ENCODE measurements at regions not wholly inside any gene's neighbourhood (a gene's known extent, or its start where the extent isn't known, plus 50 kb on each side); places are given as distances from the start of the nearest gene placed in this dataset.

DNA sequence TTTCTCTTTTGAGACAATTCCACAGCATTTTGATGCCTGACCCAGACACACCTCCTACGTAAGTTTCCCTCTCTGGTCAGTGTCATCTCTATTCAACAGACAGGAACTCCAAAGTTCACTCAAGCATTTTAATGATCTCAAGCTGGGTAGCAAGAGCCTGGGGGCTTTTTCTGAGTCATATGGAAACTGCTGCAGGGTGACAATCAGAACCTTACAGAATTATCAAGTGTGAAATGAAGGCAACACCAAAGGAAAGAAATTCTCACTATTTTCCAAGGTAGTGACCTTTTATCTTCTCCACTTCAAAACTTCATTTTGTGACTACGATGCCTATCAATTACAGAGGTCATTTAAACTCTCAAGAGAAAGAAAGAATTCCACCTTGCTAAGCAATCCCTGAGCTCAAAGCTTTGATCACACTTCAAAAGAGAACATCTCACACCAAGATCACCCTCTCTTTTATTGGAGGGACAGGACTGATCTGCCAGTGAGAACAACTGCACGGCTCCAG lies 229.0 kb upstream of the ZC3H12C start:
- Histone ChIP-seq H3K27me3 (no peaks in the 10 kb centered on the region), H3K9me3 (no peaks in the 10 kb centered on the region), H3K36me3 (no peaks in the 10 kb centered on the region), H3K27ac (replicated peaks in 1 of 4) (no peak overlapping the region), H3K4me1 (peaks cover 0 to 9% (median 3%) of the 10 kb centered on the region in 4 donors), H3K4me3 (no peak overlapping the region)
- intact Hi-C loops (cut with DNase I) = no loop called here
- TF ChIP-seq POLR2AphosphoS5 (IDR thresholded peaks at IDR 0.05) (no peak), POLR2A (IDR thresholded peaks at IDR 0.05; ENCODE audit: low read depth) (no peak), EP300 (IDR thresholded peaks at IDR 0.05) (no peak)
- TF ChIP-seq, protein P1, sequence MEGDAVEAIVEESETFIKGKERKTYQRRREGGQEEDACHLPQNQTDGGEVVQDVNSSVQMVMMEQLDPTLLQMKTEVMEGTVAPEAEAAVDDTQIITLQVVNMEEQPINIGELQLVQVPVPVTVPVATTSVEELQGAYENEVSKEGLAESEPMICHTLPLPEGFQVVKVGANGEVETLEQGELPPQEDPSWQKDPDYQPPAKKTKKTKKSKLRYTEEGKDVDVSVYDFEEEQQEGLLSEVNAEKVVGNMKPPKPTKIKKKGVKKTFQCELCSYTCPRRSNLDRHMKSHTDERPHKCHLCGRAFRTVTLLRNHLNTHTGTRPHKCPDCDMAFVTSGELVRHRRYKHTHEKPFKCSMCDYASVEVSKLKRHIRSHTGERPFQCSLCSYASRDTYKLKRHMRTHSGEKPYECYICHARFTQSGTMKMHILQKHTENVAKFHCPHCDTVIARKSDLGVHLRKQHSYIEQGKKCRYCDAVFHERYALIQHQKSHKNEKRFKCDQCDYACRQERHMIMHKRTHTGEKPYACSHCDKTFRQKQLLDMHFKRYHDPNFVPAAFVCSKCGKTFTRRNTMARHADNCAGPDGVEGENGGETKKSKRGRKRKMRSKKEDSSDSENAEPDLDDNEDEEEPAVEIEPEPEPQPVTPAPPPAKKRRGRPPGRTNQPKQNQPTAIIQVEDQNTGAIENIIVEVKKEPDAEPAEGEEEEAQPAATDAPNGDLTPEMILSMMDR (IDR thresholded peaks at IDR 0.05) = no peak
- no peak for DNase-seq (ENCODE audit: extremely low spot score)
- 91% methylated on average over 3 of the region's 3 CpGs for WGBS

DNA sequence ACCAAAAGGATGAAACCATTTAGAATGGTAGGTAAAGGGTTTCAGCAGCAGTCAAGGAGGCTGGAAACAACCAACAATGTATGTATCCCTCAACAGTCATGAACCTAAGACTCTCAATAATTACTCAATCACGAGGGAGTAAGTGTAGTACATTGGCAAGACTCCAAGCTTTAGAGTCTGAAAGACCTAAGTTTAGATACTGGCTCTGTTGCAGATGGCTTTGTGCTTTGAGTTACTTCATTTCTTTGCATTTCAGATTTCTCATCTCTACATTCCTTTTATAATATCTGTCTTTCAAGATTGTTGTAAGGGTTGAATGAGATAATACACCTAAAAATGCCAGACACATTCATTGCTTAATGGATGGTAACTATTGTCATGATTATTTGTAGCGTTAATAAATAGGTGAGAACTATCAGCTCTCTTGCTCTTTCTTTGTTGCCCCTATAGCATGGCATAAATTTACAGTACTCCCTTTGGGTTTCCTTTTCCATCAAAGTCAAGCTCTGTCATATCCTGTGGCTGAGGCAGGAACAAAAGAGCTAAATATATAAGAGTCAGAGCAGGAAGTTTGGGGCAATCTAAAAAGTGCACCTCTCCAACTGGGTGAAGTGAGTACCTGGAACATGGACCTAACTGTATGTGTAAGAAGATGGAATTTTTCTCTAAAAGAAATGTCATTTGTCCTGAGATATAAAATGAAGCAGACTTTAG lies 228.2 kb upstream of the ZC3H12C start:
- 52% methylated on average over 2 of the region's 2 CpGs for WGBS

DNA sequence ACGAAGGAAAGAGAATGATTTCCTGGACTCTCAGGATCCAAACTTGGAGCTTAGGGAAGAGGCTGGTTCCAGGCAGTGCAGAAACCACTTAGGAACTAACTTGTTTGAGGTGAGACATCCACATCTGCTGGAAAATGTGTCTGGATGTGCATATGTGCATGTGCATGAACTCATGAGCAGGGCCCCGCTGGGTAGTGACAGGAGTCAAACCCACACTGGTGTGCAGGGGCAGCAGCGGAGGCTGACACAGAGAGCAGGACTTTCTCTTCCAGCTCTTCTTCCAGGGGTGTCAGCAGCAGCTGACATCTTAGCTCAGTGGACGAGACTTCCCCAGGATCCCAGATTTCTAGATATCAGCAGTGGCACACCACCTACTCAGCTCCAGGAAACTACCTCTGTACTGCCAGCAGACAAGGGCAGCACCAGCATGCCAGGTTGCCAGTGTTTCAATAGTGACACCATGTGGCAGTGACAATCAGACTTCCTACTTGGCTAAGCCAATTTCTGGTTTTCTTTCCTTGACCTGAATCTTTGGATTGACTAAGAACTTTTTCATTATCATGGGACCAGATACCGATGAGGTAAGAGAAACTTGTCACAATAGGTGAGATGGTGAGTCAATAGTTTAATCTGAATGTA lies 227.5 kb upstream of the ZC3H12C start:
- H3K4me3 ChIP-seq = no peak overlapping the region
- TF ChIP-seq, protein P1 (IDR thresholded peaks at IDR 0.05) = no peak
- no peak for TF ChIP-seq POLR2A (IDR thresholded peaks at IDR 0.05; ENCODE audit: low read depth)
- TF ChIP-seq POLR2AphosphoS5 (IDR thresholded peaks at IDR 0.05) = no peak
- intact Hi-C loops (cut with DNase I) = no loop called here
- no peak overlapping the region for H3K27ac ChIP-seq (replicated peaks in 1 of 4)
- H3K36me3 ChIP-seq = no peaks in the 10 kb centered on the region
- H3K27me3 ChIP-seq = no peaks in the 10 kb centered on the region
- peaks cover 0 to 9% (median 3%) of the 10 kb centered on the region in 4 donors for H3K4me1 ChIP-seq
- no peak for DNase-seq (ENCODE audit: extremely low spot score)
- WGBS = 84% methylated on average over 5 of the region's 5 CpGs
- no peaks in the 10 kb centered on the region for H3K9me3 ChIP-seq

More for the DNA sequence above, 228.2 kb upstream of the ZC3H12C start:
- H3K27ac ChIP-seq (replicated peaks in 1 of 4) = no peak overlapping the region
- H3K4me3 ChIP-seq = no peak overlapping the region
- H3K36me3 ChIP-seq = no peaks in the 10 kb centered on the region
- intact Hi-C loops (cut with DNase I) = no loop called here
- DNase-seq (ENCODE audit: extremely low spot score) = no peak
- no peaks in the 10 kb centered on the region for H3K27me3 ChIP-seq
- no peak for TF ChIP-seq POLR2AphosphoS5 (IDR thresholded peaks at IDR 0.05)
- TF ChIP-seq POLR2A (IDR thresholded peaks at IDR 0.05; ENCODE audit: low read depth) = no peak
- TF ChIP-seq EP300 (IDR thresholded peaks at IDR 0.05) = no peak
- TF ChIP-seq, protein P1 (IDR thresholded peaks at IDR 0.05) = no peak
- no peaks in the 10 kb centered on the region for H3K9me3 ChIP-seq
- H3K4me1 ChIP-seq = peaks cover 0 to 9% (median 3%) of the 10 kb centered on the region in 4 donors

DNA sequence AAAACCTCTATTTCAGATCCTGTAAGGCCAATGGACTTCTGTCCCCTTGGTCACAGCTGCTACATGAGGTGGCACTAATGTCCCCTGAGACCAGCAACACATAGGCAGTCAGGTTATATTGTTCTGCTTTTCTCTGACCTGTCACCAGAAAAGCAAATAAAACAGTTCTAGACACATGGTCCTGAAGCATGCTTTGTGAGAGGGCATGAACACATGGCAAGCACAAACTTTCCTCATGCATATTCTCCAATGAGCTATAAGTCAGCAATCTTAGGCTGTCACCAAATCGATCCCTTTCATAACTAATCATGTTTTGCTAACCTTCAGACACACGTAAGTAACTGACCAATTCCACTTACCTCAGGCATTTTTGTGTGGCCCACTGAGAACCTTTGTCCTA lies 225.4 kb upstream of the ZC3H12C start:
- H3K36me3 ChIP-seq = no peaks in the 10 kb centered on the region
- no peaks in the 10 kb centered on the region for H3K27me3 ChIP-seq
- peaks cover 0 to 9% (median 1%) of the 10 kb centered on the region in 4 donors for H3K4me1 ChIP-seq
- H3K27ac ChIP-seq (replicated peaks in 1 of 4) = no peak overlapping the region
- WGBS = 82% methylated on average over 2 of the region's 2 CpGs
- H3K4me3 ChIP-seq = no peak overlapping the region
- intact Hi-C loops (cut with DNase I) = no loop called here
- TF ChIP-seq POLR2A (IDR thresholded peaks at IDR 0.05; ENCODE audit: low read depth) (no peak), EP300 (IDR thresholded peaks at IDR 0.05) (no peak), POLR2AphosphoS5 (IDR thresholded peaks at IDR 0.05) (no peak)
- TF ChIP-seq, protein P1 (IDR thresholded peaks at IDR 0.05) = no peak
- peaks cover 0 to 5% (median 2%) of the 10 kb centered on the region in 4 donors for H3K9me3 ChIP-seq
- no peak for DNase-seq (ENCODE audit: extremely low spot score)

All from esophagus muscularis mucosa (tissue), 4 donors.